COLO829 (cell line): ENCODE measurements at regions not wholly inside any gene's neighbourhood (a gene's known extent, or its start where the extent isn't known, plus 50 kb on each side); places are given as distances from the start of the nearest gene placed in this dataset.
A peak's percentile ranks its signal among the peaks of the same experiment; 100 is the strongest.

ENCODE experiments used
- DNase-seq: peaks from one replicate; pipeline ENCODE4 v3.0.0; 2012; ENCODE audit warnings: low spot score

DNA sequence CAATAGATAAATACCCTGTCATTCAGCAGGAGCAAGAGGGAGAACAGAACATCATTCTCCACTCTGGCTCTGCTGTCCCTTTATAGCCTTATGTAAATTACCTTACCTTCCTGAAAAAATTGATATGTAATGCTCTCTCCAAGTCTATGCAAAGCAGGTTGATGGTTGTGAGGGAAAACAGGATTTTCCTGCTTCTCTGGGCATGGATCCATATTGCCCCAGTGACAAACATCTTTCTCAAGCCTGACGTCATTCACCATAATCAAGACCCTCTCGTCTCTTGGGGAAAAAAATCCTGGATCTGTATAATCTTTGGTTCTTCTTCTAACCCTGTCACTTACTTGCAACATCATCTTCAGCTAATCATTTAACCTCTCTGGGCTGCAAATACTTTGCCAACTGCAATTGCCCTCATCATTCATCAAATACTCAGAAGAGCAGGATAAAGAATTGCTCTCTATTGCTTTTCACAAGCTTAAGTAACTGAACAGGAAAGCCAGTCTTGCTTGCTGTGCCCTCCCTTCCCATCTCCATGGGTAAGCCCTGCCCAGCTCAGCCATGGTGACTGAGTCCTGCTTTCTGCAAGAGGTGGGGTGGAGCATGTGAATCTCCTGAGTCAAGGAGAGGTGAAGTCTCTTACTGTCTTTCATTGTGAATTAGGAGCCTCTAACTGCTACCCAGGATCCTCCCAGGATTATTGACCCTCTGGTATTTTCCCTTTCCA, 123.7 kb upstream of the KLF7 start:
- no peak for DNase-seq

DNA sequence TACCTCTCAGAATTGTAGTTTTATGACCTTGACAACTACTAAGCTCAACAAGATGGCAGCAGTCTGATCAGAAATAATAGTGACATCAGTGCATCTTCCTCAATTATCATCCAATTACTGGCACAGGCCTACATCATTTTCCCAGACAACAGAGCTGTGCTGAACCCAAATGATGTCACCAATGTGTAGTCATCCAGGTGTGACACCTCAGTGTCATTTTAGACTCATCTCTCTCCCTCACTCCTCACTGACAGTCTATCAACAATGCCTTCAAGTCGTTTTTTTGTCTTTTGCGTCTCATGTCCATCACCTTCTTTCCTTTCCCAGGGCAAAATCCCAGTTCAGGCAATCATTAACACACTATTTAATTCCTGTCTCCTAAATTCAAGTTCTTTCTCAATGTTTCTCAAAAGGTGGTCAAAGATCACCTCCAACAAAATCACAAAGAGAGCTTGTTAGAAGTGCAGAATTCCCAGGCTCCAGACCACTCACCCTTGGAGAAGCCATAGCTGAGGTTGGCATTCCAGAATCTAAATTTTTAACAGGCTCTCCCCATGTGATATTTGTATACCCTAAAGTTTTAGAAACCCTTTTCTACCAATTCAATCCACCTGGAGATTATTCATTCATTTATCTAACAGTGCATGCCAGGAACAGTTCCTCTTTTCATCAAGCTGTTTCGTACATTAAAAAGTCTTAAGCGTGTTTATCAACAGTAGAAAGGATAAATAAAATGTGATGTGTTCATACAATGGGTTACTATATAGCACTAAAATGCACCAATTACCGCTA, 125.3 kb upstream of the KLF7 start:
- no peak for DNase-seq

DNA sequence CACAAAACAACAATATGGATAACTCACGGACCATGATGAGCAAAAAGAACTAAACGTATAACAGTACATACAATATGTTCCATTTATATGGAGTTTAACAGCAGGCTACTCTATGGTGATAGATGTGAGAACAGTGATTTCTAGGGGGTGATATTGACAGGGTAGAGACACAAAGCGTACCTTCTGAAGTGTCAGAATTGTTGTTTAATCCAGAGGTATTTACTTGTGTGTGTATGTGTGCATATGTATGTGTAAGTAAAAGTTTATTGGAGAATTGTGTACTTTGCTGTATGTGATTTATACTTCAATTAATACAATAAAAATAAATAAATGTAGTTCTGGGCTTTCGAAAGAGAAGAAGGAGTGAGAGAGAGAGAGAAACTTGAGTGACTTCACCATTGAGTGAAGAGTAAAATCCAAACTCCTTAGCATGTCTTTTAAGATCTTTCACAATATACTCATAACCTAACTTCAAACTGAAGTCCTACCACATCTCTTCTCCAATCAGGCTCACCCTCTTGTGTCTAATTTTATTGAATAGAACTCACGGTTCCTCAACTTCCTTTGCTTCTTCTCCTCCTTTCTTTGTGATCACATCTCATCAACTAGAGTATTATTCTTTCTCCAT, 126.0 kb upstream of the KLF7 start:
- DNase-seq: no peak

DNA sequence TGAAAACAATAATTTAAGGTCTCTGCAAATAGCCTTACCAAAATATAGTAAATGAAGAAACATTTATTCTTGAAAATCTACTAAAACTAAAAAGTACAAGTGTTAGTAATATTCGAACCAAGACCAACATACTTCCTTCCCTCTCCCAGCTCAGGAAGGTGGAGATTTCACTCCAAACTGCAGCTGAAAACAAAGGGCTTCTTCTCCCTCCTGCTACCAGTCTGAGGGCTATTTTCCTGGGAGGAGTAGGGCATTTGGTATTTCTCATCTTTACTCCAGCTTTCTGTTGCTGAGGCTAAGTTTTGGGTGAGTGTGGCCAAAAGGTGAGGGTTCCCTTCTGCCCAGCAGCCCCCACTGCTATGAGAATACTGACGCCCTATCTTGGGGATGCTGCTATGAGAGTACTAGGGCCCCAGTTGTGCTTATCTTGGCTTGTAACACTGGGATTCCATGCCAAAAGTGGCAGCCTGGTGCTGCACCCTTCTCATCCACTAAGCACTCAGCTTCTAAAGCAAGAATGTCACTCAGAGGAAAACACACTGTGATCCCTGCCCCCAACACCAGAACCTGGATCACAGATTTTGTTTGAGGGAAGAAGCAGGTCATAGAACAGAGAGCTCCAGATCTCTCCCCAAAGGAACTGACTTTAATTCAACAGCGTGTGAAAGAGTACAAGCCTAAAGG, 130.7 kb upstream of the KLF7 start:
- DNase-seq: no peak

DNA sequence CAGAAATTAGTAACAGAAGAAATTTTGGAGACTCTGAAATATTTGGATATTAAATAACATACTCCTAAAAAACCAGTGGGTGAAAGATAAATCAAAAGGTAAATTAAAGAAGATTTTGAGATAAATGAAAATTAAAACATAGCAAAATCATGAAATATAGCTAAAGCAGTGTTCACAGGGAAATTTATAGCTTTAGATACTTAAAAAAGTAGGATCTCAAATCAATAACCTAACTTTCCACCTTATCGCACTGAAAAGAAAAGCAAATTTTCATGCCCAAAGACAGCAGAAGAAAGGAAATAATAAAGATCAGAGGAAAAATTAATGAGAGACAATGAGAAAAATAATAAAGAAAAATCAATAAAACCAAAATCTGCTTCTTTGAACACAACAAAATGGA, 135.1 kb upstream of the KLF7 start:
- no peak for DNase-seq

DNA sequence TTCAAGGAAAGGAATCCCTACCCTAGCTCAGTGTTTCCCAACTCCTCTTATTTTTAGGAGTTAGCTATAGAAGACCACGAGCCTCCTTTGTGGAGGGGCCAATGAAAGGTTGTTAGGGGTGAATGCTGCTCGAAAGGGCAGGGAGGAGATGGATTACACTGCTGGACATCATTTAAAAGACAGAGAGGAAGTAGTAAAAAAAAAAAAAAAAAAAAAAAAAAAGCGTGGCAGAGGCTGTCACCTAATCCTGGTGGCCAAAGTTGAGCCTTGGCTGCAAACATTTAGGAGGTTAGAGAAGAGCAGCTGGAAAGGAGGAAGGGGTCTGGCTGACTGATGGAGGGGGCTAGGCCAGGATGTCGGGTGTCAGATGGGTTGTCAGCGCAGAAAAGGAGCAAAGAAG, 139.0 kb upstream of the KLF7 start:
- DNase-seq: no peak

DNA sequence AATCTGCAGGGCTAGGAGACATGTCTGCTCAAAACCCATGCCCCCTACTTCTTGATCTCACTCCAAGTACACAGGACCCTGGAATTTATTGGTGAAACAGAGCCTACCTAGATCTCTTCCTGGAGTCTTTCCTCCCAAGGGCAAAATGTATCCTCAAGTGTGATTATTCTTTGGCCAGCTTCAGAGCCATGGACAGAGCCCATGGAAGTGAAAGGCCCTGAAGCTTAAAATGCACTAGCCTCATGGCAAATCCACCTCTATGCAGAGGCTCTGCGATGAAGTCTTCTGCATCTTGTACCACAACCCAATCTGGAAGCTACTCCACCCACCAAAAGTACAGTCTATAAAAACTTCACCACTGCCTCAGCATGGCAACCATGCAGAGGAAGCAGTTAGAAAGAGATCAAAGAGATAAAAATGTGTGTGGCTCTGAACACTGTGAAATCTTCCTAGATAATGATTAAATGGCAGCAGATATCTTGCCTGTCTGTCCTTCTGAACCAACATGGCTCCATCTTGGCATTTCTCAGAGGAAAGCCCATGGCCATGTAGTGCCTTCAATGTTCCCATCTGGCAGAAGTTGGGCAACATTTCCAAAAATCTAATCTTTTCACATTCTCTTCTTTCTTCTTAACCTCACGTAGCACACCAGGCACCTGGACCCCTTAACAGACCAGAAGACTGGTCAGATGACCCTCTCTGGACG, 142.9 kb upstream of the KLF7 start:
- DNase-seq: no peak

DNA sequence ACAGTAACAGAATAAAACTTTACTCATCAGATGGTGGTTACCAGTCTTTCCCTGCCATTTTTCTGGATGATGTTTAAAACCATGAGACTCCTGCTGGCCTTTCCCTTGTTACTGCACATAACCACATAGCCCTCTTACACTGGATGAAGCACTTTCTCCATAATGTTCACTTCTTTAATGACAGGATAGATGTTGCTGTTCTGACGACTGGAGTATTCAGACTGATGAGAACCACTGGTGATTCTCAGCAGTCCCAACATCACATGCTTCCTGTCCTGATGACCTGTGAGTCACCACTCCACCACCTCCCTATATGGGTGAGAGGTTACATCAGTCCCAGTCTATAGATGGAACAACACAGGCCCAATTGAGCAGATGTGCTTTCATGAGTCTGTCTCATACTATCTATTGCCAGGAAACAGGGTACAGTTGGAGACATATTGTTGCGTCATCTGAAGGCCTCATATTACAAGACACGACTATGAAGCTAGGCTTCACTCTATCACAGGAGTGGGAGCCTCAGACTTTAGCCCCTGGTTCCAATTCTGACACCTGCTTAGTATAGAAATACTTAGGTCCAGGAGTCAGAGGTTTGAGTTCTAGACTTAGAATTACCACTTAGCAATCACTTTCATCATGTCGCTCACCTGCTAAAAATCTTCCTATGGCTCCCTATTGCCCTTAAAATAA, 145.7 kb upstream of the KLF7 start:
- DNase-seq: peak; percentile 95

DNA sequence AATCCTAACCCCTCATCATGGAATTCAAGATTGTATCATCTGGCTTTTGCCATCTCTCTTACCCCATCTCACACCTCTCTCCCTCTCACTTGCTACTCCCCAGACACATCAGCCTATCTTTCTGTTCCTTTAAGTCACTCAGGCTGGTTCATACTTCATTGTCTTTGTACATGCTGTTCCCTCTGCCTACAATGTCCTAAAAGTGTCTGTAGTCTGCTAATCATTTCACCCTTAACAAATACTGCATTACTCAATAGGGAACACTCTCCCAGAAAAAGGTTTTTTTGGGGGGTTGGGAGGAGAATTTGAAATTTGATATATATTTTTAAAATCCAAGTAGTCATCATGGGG, 146.2 kb upstream of the KLF7 start:
- DNase-seq: no peak

DNA sequence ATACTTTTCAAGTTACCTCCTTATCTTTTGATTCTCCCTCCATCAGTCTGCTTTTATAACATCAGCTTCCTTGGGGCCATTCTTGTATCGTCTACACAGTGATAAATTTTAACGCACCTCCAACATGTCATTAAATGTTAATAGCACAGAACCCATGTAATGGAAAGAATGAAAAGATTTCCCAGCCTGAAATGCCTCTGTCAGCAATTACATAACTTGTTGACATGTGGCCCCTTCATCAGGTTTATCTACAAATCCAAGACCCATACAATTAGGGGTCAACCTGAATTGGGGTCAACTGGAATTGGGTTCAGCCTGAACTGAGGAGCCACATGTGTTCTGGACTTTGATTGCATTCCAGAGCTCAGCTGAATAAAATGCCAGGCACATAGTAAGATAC, 148.2 kb upstream of the KLF7 start:
- no peak for DNase-seq

DNA sequence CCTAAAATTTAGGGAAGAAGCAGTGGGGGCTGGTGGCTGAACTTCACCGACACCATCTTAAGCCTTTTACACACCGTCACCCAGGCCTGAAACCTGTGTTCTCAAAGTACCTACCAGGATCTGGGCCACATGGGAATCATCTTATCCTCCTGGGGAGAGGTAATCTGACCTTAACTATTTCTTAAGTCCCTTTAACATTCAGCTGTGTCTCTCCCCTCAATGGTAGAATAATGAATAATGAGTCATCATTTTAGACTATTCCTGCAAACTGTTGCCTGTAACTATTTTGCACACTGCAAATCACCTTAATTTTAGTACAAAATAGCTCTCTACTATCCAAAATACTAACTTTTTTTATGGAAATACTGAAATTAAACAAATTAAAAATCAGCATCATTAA, 149.4 kb upstream of the KLF7 start:
- no peak for DNase-seq

DNA sequence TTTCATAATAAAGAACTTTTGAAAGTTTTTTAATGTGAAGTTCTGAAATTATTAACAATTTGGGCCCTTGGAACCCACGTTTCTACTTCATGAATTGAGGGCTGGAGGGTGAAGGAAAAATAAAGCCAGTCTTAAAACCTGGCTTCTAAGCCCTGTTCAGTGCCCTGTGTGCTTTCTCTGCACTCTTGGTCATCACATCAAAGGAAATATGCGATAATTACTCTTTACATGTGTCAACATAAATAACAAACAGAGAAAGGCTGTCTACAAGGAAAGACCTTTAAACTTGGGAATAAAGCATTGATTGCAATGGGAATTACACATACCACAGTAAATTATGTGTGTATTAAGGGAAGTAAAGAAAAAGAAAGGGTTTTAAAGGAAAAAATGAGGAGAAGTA, 150.7 kb upstream of the KLF7 start:
- DNase-seq: no peak

DNA sequence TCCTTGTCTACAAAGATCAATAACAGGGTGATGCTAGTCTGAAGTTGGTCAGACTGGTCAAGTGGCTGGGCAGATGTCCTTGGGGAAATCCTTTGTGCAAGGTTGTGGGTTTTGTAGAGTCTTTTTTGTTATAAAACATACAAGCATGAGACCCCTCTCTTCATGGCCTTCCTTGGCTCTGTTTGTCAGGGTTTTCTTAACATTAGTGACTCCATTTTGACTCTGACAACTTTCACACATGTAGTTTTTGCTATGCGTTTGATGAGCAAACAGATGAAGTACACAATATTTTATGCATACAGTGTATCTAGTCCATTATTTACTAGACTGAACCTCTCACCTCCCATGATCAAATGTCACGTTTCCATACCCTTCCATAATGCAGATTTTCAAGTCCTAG, 151.2 kb upstream of the KLF7 start:
- no peak for DNase-seq

DNA sequence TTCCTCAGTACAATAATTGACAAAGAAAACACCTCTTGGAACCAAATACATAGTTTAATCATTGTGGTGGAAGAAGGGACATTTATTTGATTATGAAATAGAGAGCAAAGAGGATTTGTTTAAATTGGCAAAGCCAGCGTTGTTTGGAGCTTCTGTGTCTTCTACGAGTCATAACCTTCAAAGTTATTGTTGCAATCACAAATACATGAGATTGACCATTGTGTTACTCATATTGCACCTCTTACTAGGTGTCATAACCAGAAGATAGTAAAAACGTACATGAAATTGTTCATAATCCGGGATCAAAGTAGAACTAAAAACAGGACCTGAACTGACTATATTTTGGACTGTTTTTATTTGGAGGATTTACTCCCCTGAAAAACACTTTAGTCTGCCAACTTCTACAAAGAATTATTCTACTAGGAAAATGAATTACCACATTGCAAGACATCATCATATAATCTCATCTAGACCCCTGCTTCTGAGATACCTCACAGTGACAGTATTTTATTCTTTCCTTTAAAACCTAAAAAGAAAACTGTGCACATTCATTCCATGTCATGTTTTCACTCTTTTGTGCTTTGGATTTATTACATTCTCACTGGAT, 151.7 kb upstream of the KLF7 start:
- DNase-seq: no peak

DNA sequence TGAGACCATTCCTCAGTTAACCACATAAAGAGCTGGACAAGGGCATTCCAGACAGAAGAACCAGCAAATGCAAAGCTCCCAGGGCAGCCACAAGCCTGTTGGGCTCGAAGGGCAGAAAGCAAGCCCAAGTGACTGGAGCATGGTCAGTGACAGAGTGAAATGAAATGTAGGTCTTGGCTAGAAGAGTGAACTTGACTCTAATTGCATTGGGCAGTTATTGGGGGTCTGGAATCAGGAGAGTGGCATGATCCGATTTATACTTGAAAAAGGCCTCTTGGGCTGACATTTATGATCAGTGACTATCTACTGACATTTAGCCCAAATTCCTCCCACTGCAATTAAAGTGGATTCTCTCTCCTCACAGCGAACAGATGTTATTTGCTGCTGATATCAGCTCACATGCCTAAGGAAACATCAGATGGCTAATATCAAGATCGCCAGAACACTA, 152.5 kb upstream of the KLF7 start:
- no peak for DNase-seq

DNA sequence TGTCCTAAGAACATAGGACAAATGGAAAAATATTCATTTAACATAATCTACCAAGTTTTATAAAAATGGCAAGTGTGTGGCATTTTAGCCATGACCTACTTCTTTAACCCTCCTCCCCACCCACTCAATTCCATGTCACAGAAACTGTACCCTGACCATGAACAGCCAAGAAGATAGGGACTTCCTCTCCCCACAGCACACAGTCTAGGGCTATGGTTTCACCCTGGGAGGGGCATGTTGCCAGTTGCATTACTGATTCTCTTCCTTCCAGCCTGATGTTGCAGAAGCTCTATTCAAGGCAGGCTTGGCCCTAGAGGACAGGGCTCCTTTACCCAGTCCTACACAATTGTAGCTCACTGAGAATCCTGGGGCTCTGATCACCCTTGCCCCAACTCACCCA, 153.6 kb upstream of the KLF7 start:
- no peak for DNase-seq

DNA sequence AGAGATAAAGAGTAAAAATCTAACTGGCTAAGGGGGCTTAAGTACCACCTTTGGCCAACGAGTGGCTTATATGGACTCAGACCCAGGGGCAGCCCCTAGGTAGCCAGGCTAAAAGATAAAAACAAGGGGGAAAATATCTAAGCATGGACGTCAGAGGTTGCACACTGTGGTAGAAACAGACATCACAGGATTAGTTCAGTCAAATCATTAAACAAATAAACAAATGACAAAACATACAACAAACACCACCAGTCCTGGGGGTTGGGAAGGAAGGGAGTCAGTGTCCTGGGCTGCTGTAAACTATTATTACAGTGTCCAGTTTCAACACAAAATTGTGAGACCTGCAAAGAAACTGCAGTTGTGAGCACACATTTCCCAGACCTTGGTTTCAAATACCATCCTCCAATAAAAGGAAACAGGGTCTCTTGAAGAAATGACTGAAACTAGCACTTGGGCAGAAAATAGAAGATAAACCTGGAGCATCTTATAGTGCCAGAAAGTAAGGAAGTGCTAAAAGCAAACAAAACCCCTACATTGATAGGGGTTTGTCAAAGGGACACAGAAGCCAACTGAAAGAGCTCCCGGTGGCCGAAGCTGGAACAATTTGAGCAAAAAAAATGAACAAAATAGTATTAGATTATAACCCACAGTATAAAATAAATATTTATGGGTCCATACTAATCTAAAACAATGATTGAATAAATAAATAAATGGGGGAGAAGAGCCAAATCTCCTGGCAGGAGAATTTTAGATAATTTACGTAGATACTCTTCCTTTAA, 154.8 kb upstream of the KLF7 start:
- DNase-seq: no peak

DNA sequence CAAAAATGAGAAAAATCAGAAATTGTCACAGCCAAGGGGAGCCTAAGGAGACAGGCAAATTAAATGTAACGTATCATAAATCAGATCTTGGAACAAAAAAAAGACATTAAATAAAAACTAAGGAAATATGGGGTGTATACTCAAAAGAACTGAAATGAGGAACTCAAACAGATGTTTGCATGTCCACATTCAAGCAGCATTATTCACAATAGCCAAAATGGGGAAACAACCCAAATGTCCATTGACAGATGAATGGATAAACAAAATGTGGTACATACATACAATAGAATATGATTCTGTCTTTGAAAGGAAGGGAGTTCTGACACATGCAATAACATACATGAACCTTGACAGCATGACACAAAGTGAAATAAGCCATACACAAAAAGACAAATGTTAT, 155.8 kb upstream of the KLF7 start:
- DNase-seq: no peak

DNA sequence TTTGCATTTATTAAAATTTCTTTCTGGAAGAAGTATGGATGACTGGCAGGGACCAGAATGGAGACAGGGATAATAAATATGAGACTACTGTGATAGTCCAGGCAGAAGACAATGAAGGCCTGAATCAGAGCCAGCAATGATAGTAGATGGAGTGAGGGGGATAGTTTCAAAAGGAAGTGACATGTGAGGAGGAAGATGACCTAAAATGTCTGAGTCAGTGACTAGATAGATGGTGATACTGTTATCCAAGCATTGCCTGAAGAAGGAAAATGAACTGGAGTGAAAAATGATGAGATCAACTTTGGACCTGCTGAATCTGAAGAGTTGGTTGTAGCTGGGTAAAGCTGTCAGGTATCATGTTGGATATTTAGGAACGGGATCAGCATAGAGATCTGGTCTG, 158.3 kb upstream of the KLF7 start:
- DNase-seq: no peak

DNA sequence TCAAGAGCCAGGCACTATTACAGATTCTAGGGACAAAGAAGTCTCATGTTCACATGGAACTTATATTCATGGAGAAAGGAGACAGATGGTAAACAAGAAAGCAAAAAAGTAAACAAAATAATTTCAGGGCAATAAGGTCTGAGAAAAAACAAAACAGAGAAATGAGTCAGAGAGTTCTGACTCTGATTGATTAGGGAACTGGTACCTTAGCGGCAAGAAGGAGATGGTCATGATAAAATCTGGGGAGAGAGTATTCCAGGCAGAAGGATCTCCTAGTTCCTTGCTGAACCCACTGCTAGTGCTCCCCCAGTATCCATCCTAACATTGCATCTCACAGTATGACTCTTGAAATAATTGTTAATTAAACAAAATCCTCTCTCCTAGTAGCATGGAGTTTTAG, 161.8 kb upstream of the KLF7 start:
- no peak for DNase-seq
